ENCODE measurements at regions not wholly inside any gene's neighbourhood (a gene's known extent, or its start where the extent isn't known, plus 50 kb on each side); places are given as distances from the start of the nearest gene placed in this dataset.
A peak's percentile ranks its signal among the peaks of the same experiment; 100 is the strongest.

DNA sequence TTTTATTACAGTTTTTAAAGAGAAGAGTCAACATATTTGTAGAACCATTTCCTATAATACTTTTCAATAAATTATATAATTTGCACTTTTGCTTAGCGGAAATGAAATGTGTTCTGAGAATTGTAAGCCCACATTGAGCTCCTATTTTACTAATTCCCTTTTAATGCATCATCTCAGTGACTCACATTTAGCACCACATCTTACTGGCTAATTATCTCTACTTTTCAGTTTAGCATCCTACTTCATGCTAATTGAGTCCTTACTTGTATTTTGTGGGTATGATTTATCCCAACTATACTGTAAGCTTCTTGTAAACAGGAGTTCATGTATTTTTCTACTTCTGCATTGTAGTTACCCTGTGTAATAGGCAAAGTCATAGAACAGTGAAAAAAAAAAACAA is 67.5 kb downstream of the TMX1 start:
- Histone ChIP-seq H3K27me3 (ENCODE audit: low read depth, low read length) (no peaks in the 10 kb centered on the region), H3K36me3 (ENCODE audit: control insufficient read depth in 1 of 2, insufficient read depth in 2 of 2, low read length in 2 of 2) (no peaks in the 10 kb centered on the region), H3K4me3 (ENCODE audit: low read depth in 1 of 2, low read length in 2 of 2) (no peak overlapping the region), H3K9me3 (ENCODE audit: control insufficient read depth in 1 of 2, low read length in 2 of 2) (no peaks in the 10 kb centered on the region), H3K27ac (ENCODE audit: low read length) (no peak overlapping the region), H3K4me1 (ENCODE audit: control insufficient read depth in 1 of 2, insufficient read depth in 2 of 2, low read length in 2 of 2) (peaks cover 0 to 15% of the 10 kb centered on the region in 2 donors)

DNA sequence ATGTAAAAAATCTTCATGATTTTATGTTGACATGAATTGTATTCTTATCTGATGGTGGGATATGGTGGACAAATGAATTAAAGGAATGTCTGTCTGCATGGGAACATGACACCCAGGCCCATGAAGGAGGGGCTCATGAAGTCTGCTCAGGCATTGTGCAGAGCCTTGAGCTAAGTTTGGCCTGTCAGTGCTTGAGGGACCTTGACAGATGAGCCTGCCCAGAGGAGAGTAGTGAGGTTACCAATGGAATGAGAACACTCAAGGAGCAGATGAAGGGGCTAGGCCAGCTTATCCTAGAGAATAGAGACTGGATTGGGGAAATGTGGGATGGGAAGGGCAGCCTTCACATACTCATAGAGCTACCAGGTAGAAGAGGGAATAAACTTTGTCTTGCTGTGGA is 68.8 kb downstream of the TMX1 start:
- Histone ChIP-seq H3K4me1 (ENCODE audit: control insufficient read depth in 1 of 2, insufficient read depth in 2 of 2, low read length in 2 of 2) (peaks cover 0 to 10% of the 10 kb centered on the region in 2 donors), H3K4me3 (ENCODE audit: low read depth in 1 of 2, low read length in 2 of 2) (no peak overlapping the region), H3K27ac (ENCODE audit: low read length) (no peak overlapping the region), H3K36me3 (ENCODE audit: control insufficient read depth in 1 of 2, insufficient read depth in 2 of 2, low read length in 2 of 2) (no peaks in the 10 kb centered on the region), H3K27me3 (ENCODE audit: low read depth, low read length) (no peaks in the 10 kb centered on the region), H3K9me3 (ENCODE audit: control insufficient read depth in 1 of 2, low read length in 2 of 2) (no peaks in the 10 kb centered on the region)

- Histone ChIP-seq H3K4me1 (ENCODE audit: control insufficient read depth in 1 of 2, insufficient read depth in 2 of 2, low read length in 2 of 2) (peaks cover 0 to 10% of the 10 kb centered on the region in 2 donors), H3K27me3 (ENCODE audit: low read depth, low read length) (no peaks in the 10 kb centered on the region), H3K9me3 (ENCODE audit: control insufficient read depth in 1 of 2, low read length in 2 of 2) (no peaks in the 10 kb centered on the region), H3K27ac (ENCODE audit: low read length) (no peak overlapping the region), H3K4me3 (ENCODE audit: low read depth in 1 of 2, low read length in 2 of 2) (no peak overlapping the region), H3K36me3 (ENCODE audit: control insufficient read depth in 1 of 2, insufficient read depth in 2 of 2, low read length in 2 of 2) (no peaks in the 10 kb centered on the region)
These were observed 70.5 kb downstream of the TMX1 start for GRCh38 chr14:51310505-51310944.

- Histone ChIP-seq H3K27ac (ENCODE audit: low read length) (no peak overlapping the region), H3K4me1 (ENCODE audit: control insufficient read depth in 1 of 2, insufficient read depth in 2 of 2, low read length in 2 of 2) (peaks cover 11 to 25% of the 10 kb centered on the region in 2 donors), H3K36me3 (ENCODE audit: control insufficient read depth in 1 of 2, insufficient read depth in 2 of 2, low read length in 2 of 2) (no peaks in the 10 kb centered on the region), H3K27me3 (ENCODE audit: low read depth, low read length) (no peaks in the 10 kb centered on the region), H3K4me3 (ENCODE audit: low read depth in 1 of 2, low read length in 2 of 2) (no peak overlapping the region), H3K9me3 (ENCODE audit: control insufficient read depth in 1 of 2, low read length in 2 of 2) (no peaks in the 10 kb centered on the region)
These were observed 74.4 kb downstream of the TMX1 start for GRCh38 chr14:51314321-51315015.

- Histone ChIP-seq H3K27me3 (ENCODE audit: low read depth, low read length) (no peaks in the 10 kb centered on the region), H3K36me3 (ENCODE audit: control insufficient read depth in 1 of 2, insufficient read depth in 2 of 2, low read length in 2 of 2) (no peaks in the 10 kb centered on the region), H3K9me3 (ENCODE audit: control insufficient read depth in 1 of 2, low read length in 2 of 2) (no peaks in the 10 kb centered on the region), H3K27ac (ENCODE audit: low read length) (no peak overlapping the region), H3K4me1 (ENCODE audit: control insufficient read depth in 1 of 2, insufficient read depth in 2 of 2, low read length in 2 of 2) (peaks cover 14 to 21% of the 10 kb centered on the region in 2 donors), H3K4me3 (ENCODE audit: low read depth in 1 of 2, low read length in 2 of 2) (no peak overlapping the region)
These were observed 77.3 kb downstream of the TMX1 start for GRCh38 chr14:51317373-51317772.

- H3K4me3 ChIP-seq (ENCODE audit: low read depth in 1 of 2, low read length in 2 of 2), result no peak overlapping the region
- no peaks in the 10 kb centered on the region for H3K9me3 ChIP-seq (ENCODE audit: control insufficient read depth in 1 of 2, low read length in 2 of 2)
- H3K27ac ChIP-seq (ENCODE audit: low read length), result peak overlapping the region; percentile 33
- H3K27me3 ChIP-seq (ENCODE audit: low read depth, low read length), result no peaks in the 10 kb centered on the region
- no peaks in the 10 kb centered on the region for H3K36me3 ChIP-seq (ENCODE audit: control insufficient read depth in 1 of 2, insufficient read depth in 2 of 2, low read length in 2 of 2)
- peaks cover 14 to 21% of the 10 kb centered on the region in 2 donors for H3K4me1 ChIP-seq (ENCODE audit: control insufficient read depth in 1 of 2, insufficient read depth in 2 of 2, low read length in 2 of 2)
These were observed 79.0 kb downstream of the TMX1 start for GRCh38 chr14:51318813-51319597.

DNA sequence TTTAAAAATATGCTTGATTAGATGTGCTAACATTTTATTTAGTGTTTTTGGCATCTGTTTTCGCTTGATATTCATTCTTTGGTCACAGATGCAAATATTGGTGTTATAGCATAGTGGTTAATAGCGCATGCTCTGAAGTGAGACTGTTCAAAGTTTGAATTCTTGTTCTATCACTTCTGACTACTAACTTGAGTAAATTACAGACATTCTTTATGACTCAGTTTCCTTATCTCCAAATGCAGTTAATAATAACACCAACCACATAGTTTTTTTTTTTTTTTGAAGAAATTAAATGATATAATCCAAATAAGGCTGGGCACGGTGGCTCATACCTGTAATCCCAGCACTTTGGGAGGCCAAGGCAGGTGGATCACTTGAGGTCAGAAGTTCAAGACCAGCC is 81.0 kb downstream of the TMX1 start:
- peaks cover 14 to 21% of the 10 kb centered on the region in 2 donors for H3K4me1 ChIP-seq (ENCODE audit: control insufficient read depth in 1 of 2, insufficient read depth in 2 of 2, low read length in 2 of 2)
- H3K27me3 ChIP-seq (ENCODE audit: low read depth, low read length), result no peaks in the 10 kb centered on the region
- no peaks in the 10 kb centered on the region for H3K9me3 ChIP-seq (ENCODE audit: control insufficient read depth in 1 of 2, low read length in 2 of 2)
- no peak overlapping the region for H3K4me3 ChIP-seq (ENCODE audit: low read depth in 1 of 2, low read length in 2 of 2)
- no peak overlapping the region for H3K27ac ChIP-seq (ENCODE audit: low read length)
- no peaks in the 10 kb centered on the region for H3K36me3 ChIP-seq (ENCODE audit: control insufficient read depth in 1 of 2, insufficient read depth in 2 of 2, low read length in 2 of 2)

- Histone ChIP-seq H3K4me1 (ENCODE audit: control insufficient read depth in 1 of 2, insufficient read depth in 2 of 2, low read length in 2 of 2) (peaks cover 26% of the 10 kb centered on the region in 2 donors), H3K9me3 (ENCODE audit: control insufficient read depth in 1 of 2, low read length in 2 of 2) (no peaks in the 10 kb centered on the region), H3K36me3 (ENCODE audit: control insufficient read depth in 1 of 2, insufficient read depth in 2 of 2, low read length in 2 of 2) (no peaks in the 10 kb centered on the region), H3K4me3 (ENCODE audit: low read depth in 1 of 2, low read length in 2 of 2) (no peak overlapping the region), H3K27me3 (ENCODE audit: low read depth, low read length) (no peaks in the 10 kb centered on the region), H3K27ac (ENCODE audit: low read length) (no peak overlapping the region)
These were observed 83.4 kb downstream of the TMX1 start for GRCh38 chr14:51323492-51323891.

GRCh38 chr14:51327376-51327775 is 87.3 kb downstream of the TMX1 start:
- Histone ChIP-seq H3K27me3 (ENCODE audit: low read depth, low read length) (no peaks in the 10 kb centered on the region), H3K9me3 (ENCODE audit: control insufficient read depth in 1 of 2, low read length in 2 of 2) (no peaks in the 10 kb centered on the region), H3K4me1 (ENCODE audit: control insufficient read depth in 1 of 2, insufficient read depth in 2 of 2, low read length in 2 of 2) (peaks cover 11 to 17% of the 10 kb centered on the region in 2 donors), H3K27ac (ENCODE audit: low read length) (peak overlapping the region; percentile 73), H3K36me3 (ENCODE audit: control insufficient read depth in 1 of 2, insufficient read depth in 2 of 2, low read length in 2 of 2) (no peaks in the 10 kb centered on the region), H3K4me3 (ENCODE audit: low read depth in 1 of 2, low read length in 2 of 2) (no peak overlapping the region)

GRCh38 chr14:51328064-51328771 is 88.2 kb downstream of the TMX1 start:
- Histone ChIP-seq H3K36me3 (ENCODE audit: control insufficient read depth in 1 of 2, insufficient read depth in 2 of 2, low read length in 2 of 2) (no peaks in the 10 kb centered on the region), H3K27ac (ENCODE audit: low read length) (peak overlapping the region; percentile 75), H3K4me1 (ENCODE audit: control insufficient read depth in 1 of 2, insufficient read depth in 2 of 2, low read length in 2 of 2) (peaks cover 14 to 17% of the 10 kb centered on the region in 2 donors), H3K27me3 (ENCODE audit: low read depth, low read length) (no peaks in the 10 kb centered on the region), H3K9me3 (ENCODE audit: control insufficient read depth in 1 of 2, low read length in 2 of 2) (no peaks in the 10 kb centered on the region), H3K4me3 (ENCODE audit: low read depth in 1 of 2, low read length in 2 of 2) (no peak overlapping the region)

DNA sequence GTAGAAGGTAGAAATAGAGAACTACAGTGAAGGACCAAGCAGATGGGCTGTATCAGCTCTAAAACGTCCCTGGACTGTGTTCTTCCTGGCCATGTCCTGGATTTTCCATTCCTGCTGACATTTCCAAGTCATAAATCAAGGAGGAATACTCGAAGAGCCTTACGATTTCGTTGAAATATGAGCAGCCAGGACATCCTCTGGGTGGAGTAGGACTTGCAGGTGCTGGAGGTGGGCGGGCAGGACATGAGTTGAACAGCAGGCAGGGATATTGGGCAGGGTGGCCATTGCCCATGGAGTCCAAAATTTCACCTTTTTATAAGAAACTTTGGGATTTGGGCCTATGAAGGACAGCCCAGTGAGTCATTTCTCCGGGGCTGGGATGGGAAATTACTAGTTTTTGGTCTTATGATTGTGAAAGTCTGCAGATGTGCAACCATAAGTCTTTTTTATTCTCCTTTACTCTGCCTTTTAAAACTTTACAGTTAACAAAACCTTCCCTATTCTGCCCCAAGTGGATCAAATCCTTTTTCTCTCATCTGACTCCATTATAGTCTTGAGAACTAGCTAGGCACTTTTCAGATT is 88.8 kb downstream of the TMX1 start:
- peak overlapping the region; percentile 75 for H3K27ac ChIP-seq (ENCODE audit: low read length)
- no peaks in the 10 kb centered on the region for H3K9me3 ChIP-seq (ENCODE audit: control insufficient read depth in 1 of 2, low read length in 2 of 2)
- no peaks in the 10 kb centered on the region for H3K27me3 ChIP-seq (ENCODE audit: low read depth, low read length)
- no peak overlapping the region for H3K4me3 ChIP-seq (ENCODE audit: low read depth in 1 of 2, low read length in 2 of 2)
- peaks cover 17% of the 10 kb centered on the region in 2 donors for H3K4me1 ChIP-seq (ENCODE audit: control insufficient read depth in 1 of 2, insufficient read depth in 2 of 2, low read length in 2 of 2)
- no peaks in the 10 kb centered on the region for H3K36me3 ChIP-seq (ENCODE audit: control insufficient read depth in 1 of 2, insufficient read depth in 2 of 2, low read length in 2 of 2)
